ENCODE measurements at regions not wholly inside any gene's neighbourhood (a gene's known extent, or its start where the extent isn't known, plus 50 kb on each side); places are given as distances from the start of the nearest gene placed in this dataset.

DNA sequence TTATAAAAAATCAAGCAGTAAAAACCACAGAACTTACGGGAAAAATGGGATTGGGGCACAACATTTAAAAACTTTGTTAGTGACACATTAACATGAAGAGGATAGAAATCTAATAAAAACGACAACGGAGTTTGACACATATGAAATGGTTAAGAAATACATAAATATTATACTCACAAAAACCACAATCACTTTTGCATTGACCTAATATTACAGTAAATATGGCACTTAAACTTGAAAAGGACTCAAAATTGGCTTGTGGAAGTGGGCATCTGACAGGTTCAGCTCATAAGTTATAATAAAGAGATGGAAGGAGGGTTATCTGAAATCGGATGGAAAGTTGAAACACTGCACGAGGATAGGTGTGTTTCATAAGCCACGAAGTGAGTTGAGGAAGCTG lies 523.7 kb downstream of the TFAP2B start:
- H3K27ac Mint-ChIP-seq = no peak overlapping the region
- TF ChIP-seq CTCF (IDR thresholded peaks at IDR 0.05) (no peak), EZH2 (IDR thresholded peaks at IDR 0.05) (no peak), EZH2phosphoT487 (IDR thresholded peaks at IDR 0.05) (no peak)
- Histone ChIP-seq H3K4me1 (peaks cover 20% of the 10 kb centered on the region), H3K36me3 (no peaks in the 10 kb centered on the region), H2AFZ (replicated peaks) (no peak overlapping the region), H3K27ac (no peak overlapping the region), H3K27me3 (no peaks in the 10 kb centered on the region), H3F3A (ENCODE audit: low read depth) (peaks cover 4% of the 10 kb centered on the region), H3K9ac (no peak overlapping the region), H3K4me2 (no peak overlapping the region), H3K4me3 (no peak overlapping the region), H3K9me3 (ENCODE audit: low read depth) (no peaks in the 10 kb centered on the region), H4K20me1 (ENCODE audit: low read depth) (no peaks in the 10 kb centered on the region), H3K79me2 (ENCODE audit: low read depth) (no peaks in the 10 kb centered on the region)
- no peaks in the 10 kb centered on the region for H3K4me1 Mint-ChIP-seq
- peaks cover 12% of the 10 kb centered on the region for H3K27me3 Mint-ChIP-seq (ENCODE audit: insufficient read depth, low read depth)
- DNase-seq (ENCODE audit: low spot score) = no peak
- peaks cover 28% of the 10 kb centered on the region for H3K9me3 Mint-ChIP-seq
- no peak overlapping the region for H3K4me3 Mint-ChIP-seq
- H3K36me3 Mint-ChIP-seq = no peaks in the 10 kb centered on the region

DNA sequence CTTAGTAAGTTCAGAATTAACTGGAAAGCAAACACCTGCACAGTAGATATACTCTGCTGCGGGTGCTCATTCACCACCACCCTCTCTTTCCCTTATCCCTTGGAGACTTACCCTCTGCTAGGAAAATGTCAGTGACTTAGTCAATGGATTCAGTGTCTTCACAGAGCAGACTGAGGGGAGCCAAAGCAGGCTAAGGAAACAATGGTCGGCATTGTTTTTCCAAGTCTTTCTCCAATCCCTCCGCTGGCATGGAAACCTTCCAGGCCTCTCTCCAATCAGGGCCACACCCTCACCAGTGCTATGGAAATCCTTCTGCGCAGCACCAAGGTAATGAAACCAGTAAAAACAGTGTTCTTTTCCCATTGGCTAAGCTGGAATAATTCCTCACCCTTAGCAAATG lies 531.2 kb downstream of the TFAP2B start:
- H3K27me3 Mint-ChIP-seq (ENCODE audit: insufficient read depth, low read depth) = peaks cover 10% of the 10 kb centered on the region
- Histone ChIP-seq H3K4me3 (no peak overlapping the region), H3K27ac (no peak overlapping the region), H3K9ac (no peak overlapping the region), H3F3A (ENCODE audit: low read depth) (peaks cover 5% of the 10 kb centered on the region), H3K4me1 (no peaks in the 10 kb centered on the region), H3K4me2 (no peak overlapping the region), H4K20me1 (ENCODE audit: low read depth) (no peaks in the 10 kb centered on the region), H3K9me3 (ENCODE audit: low read depth) (no peaks in the 10 kb centered on the region), H3K36me3 (no peaks in the 10 kb centered on the region), H2AFZ (replicated peaks) (no peak overlapping the region), H3K27me3 (no peaks in the 10 kb centered on the region), H3K79me2 (ENCODE audit: low read depth) (no peaks in the 10 kb centered on the region)
- peaks cover 24% of the 10 kb centered on the region for H3K9me3 Mint-ChIP-seq
- H3K4me3 Mint-ChIP-seq = no peak overlapping the region
- H3K4me1 Mint-ChIP-seq = peaks cover 15% of the 10 kb centered on the region
- TF ChIP-seq CTCF (IDR thresholded peaks at IDR 0.05) (no peak), EZH2 (IDR thresholded peaks at IDR 0.05) (no peak), EZH2phosphoT487 (IDR thresholded peaks at IDR 0.05) (no peak)
- no peaks in the 10 kb centered on the region for H3K36me3 Mint-ChIP-seq
- peak; percentile 36 for DNase-seq (ENCODE audit: low spot score)
- no peak overlapping the region for H3K27ac Mint-ChIP-seq

DNA sequence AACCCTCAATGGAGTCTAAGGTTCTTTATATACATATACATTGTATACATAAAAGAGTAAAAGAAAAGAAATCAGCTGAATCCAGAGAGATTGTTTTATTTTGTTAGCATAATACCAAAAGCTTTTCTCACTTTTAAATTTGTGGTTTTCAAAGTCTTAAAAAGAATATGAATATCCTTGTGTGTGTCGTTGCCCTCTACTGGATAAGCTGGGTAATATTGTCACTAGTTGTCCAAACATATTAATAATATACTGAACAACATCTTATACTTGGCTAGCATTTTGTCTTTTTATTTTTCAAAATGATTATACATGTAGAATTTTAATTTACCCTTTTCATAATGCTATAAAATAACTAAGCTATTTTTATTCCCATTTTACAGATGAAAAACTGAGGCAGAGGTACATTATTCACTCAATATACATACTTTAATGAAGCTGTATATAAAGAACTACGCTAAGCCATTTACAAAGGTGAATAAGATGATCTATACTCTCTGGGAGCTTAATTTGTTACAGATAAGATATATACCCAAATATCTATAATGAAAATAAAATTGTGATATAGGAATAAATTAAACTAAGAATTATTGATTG lies 531.7 kb downstream of the TFAP2B start:
- Mint-ChIP-seq H3K36me3 (no peaks in the 10 kb centered on the region), H3K4me1 (peaks cover 15% of the 10 kb centered on the region), H3K9me3 (peaks cover 18% of the 10 kb centered on the region), H3K4me3 (no peak overlapping the region), H3K27me3 (ENCODE audit: insufficient read depth, low read depth) (peaks cover 6% of the 10 kb centered on the region), H3K27ac (no peak overlapping the region)
- Histone ChIP-seq H3K27ac (no peak overlapping the region), H3K79me2 (ENCODE audit: low read depth) (no peaks in the 10 kb centered on the region), H3K9ac (no peak overlapping the region), H3F3A (ENCODE audit: low read depth) (peaks cover 5% of the 10 kb centered on the region), H3K27me3 (no peaks in the 10 kb centered on the region), H4K20me1 (ENCODE audit: low read depth) (no peaks in the 10 kb centered on the region), H3K36me3 (no peaks in the 10 kb centered on the region), H3K4me3 (no peak overlapping the region), H3K4me1 (no peaks in the 10 kb centered on the region), H3K4me2 (no peak overlapping the region), H3K9me3 (ENCODE audit: low read depth) (no peaks in the 10 kb centered on the region), H2AFZ (replicated peaks) (no peak overlapping the region)
- DNase-seq (ENCODE audit: low spot score) = no peak
- TF ChIP-seq EZH2 (IDR thresholded peaks at IDR 0.05) (no peak), CTCF (IDR thresholded peaks at IDR 0.05) (peak; percentile 53)
